Islet of Langerhans (tissue), 1 donor: ENCODE measurements at regions not wholly inside any gene's neighbourhood (a gene's known extent, or its start where the extent isn't known, plus 50 kb on each side); places are given as distances from the start of the nearest gene placed in this dataset.
A peak's percentile ranks its signal among the peaks of the same experiment; 100 is the strongest.

ENCODE experiments used
- FAIRE-seq: peaks from one replicate; lab custom pipeline; 2011; peaks lifted over from hg19 to GRCh38; lab: Jason Lieb, UNC

GRCh38 chr18:51593931-51594330, 396.4 kb upstream of the MEX3C start:
- no peak for FAIRE-seq

- FAIRE-seq, result no peak
Measured at GRCh38 chr18:51603111-51603510, 405.6 kb upstream of the MEX3C start.

GRCh38 chr18:51603551-51603950, 406.1 kb upstream of the MEX3C start:
- no peak for FAIRE-seq

- FAIRE-seq, result no peak
Measured at GRCh38 chr18:51610481-51610880, 413.0 kb upstream of the MEX3C start.

- no peak for FAIRE-seq
Measured at GRCh38 chr18:51611326-51611725, 413.8 kb upstream of the MEX3C start.

GRCh38 chr18:51614033-51614432, 416.6 kb upstream of the MEX3C start:
- peak; percentile 5 for FAIRE-seq

- no peak for FAIRE-seq
Measured at GRCh38 chr18:51614967-51615571, 417.6 kb upstream of the MEX3C start.

GRCh38 chr18:51617167-51617566, 419.7 kb upstream of the MEX3C start:
- no peak for FAIRE-seq

- no peak for FAIRE-seq
Measured at GRCh38 chr18:51617572-51618260, 420.2 kb upstream of the MEX3C start.

- no peak for FAIRE-seq
Measured at GRCh38 chr18:51619283-51619682, 421.8 kb upstream of the MEX3C start.

- peak; percentile 73 for FAIRE-seq
Measured at GRCh38 chr18:51621113-51621863, 423.8 kb upstream of the MEX3C start.

GRCh38 chr18:51621864-51622160, 424.3 kb upstream of the MEX3C start:
- no peak for FAIRE-seq

GRCh38 chr18:51622702-51623101, 425.2 kb upstream of the MEX3C start:
- no peak for FAIRE-seq

- no peak for FAIRE-seq
Measured at GRCh38 chr18:51623653-51624052, 426.2 kb upstream of the MEX3C start.

- FAIRE-seq, result no peak
Measured at GRCh38 chr18:51630706-51631105, 433.2 kb upstream of the MEX3C start.

GRCh38 chr18:51637881-51638280, 440.4 kb upstream of the MEX3C start:
- no peak for FAIRE-seq

GRCh38 chr18:51639541-51639940, 442.1 kb upstream of the MEX3C start:
- no peak for FAIRE-seq

GRCh38 chr18:51643483-51643882, 446.0 kb upstream of the MEX3C start:
- no peak for FAIRE-seq

- FAIRE-seq, result no peak
Measured at GRCh38 chr18:51645607-51646006, 448.1 kb upstream of the MEX3C start.

GRCh38 chr18:51647346-51647745, 449.9 kb upstream of the MEX3C start:
- FAIRE-seq, result no peak

- no peak for FAIRE-seq
Measured at GRCh38 chr18:51647942-51648341, 450.5 kb upstream of the MEX3C start.

GRCh38 chr18:51649796-51650195, 452.3 kb upstream of the MEX3C start:
- FAIRE-seq, result no peak

- no peak for FAIRE-seq
Measured at GRCh38 chr18:51651761-51652160, 454.3 kb upstream of the MEX3C start.
